Mesendoderm (in vitro differentiated cells): ENCODE measurements at regions not wholly inside any gene's neighbourhood (a gene's known extent, or its start where the extent isn't known, plus 50 kb on each side); places are given as distances from the start of the nearest gene placed in this dataset.

Source experiments
- DNase-seq: peaks from one replicate; pipeline ENCODE4 v3.0.0; 2013
- H2AK5ac ChIP-seq: 2 replicates; pipeline ENCODE4 v1.6.1; 2013; ENCODE audit warnings: low read length, inconsistent platforms
- H2BK120ac ChIP-seq: 2 replicates; pipeline ENCODE4 v1.6.1; 2013; ENCODE audit warnings: low read depth, mild to moderate bottlenecking, low read length, moderate library complexity, mixed read lengths
- H2BK15ac ChIP-seq: replicated peaks from 2 replicates; pipeline ENCODE4 v1.6.1; 2013; ENCODE audit warnings: low read depth, mild to moderate bottlenecking, moderate library complexity
- H2BK5ac ChIP-seq: 2 replicates; pipeline ENCODE4 v1.6.1; 2013; ENCODE audit warnings: low read length, inconsistent platforms
- H3K18ac ChIP-seq: 2 replicates; pipeline ENCODE4 v1.6.1; 2013; ENCODE audit warnings: mild to moderate bottlenecking, low read length, mixed read lengths
- H3K23ac ChIP-seq: one replicate; pipeline ENCODE4 v1.6.1; 2013; ENCODE audit warnings: low read length
- H3K27ac ChIP-seq: 2 replicates; pipeline ENCODE4 v1.5.1; 2013; ENCODE audit warnings: low read depth, mild to moderate bottlenecking, inconsistent platforms, low read length, moderate library complexity
- H3K27me3 ChIP-seq: 2 replicates; pipeline ENCODE4 v1.6.1; 2013; ENCODE audit warnings: low read length, control low read depth, mild to moderate bottlenecking, inconsistent platforms; ENCODE audit not compliant: insufficient read depth, poor library complexity
- H3K36me3 ChIP-seq: 2 replicates; pipeline ENCODE4 v1.6.1; 2013; ENCODE audit warnings: low read length, inconsistent platforms; ENCODE audit not compliant: control insufficient read depth, insufficient read depth
- H3K4ac ChIP-seq: one replicate; pipeline ENCODE4 v1.6.1; 2013; ENCODE audit warnings: low read depth, mild to moderate bottlenecking, low read length, moderate library complexity
- H3K4me1 ChIP-seq: 2 replicates; pipeline ENCODE4 v1.6.1; 2013; ENCODE audit warnings: low read depth, low read length, inconsistent platforms; ENCODE audit not compliant: control insufficient read depth
- H3K4me2 ChIP-seq: 2 replicates; pipeline ENCODE4 v1.6.1; 2013; ENCODE audit warnings: low read length
- H3K4me3 ChIP-seq: 2 replicates; pipeline ENCODE4 v1.5.1; 2013; ENCODE audit warnings: mild to moderate bottlenecking, low read length
- H3K56ac ChIP-seq: one replicate; pipeline ENCODE4 v1.6.1; 2013; ENCODE audit warnings: low read length
- H3K79me1 ChIP-seq: 2 replicates; pipeline ENCODE4 v1.6.1; 2013; ENCODE audit warnings: low read length, inconsistent platforms
- H3K79me2 ChIP-seq: 2 replicates; pipeline ENCODE4 v1.6.1; 2013; ENCODE audit warnings: mild to moderate bottlenecking, low read length; ENCODE audit not compliant: control insufficient read depth, insufficient read depth
- H3K9ac ChIP-seq: 2 replicates; pipeline ENCODE4 v1.6.1; 2013; ENCODE audit warnings: low read length, inconsistent platforms
- H4K5ac ChIP-seq: one replicate; pipeline ENCODE4 v1.6.1; 2013; ENCODE audit warnings: low read length
- H4K8ac ChIP-seq: one replicate; pipeline ENCODE4 v1.6.1; 2013; ENCODE audit warnings: low read depth, mild to moderate bottlenecking, control low read depth, low read length, moderate library complexity
- WGBS: extraction: QIAGEN DNeasy Blood & Tissue Kit; methylation state at CpG from one replicate; pipeline ENCODE4 v1.1.7; 2013; ENCODE audit warnings: low lambda C conversion rate, missing lambda C conversion rate; ENCODE audit not compliant: insufficient coverage; ENCODE audit errors: extremely low coverage; 5-methylcytosine and 5-hydroxymethylcytosine counted together

DNA sequence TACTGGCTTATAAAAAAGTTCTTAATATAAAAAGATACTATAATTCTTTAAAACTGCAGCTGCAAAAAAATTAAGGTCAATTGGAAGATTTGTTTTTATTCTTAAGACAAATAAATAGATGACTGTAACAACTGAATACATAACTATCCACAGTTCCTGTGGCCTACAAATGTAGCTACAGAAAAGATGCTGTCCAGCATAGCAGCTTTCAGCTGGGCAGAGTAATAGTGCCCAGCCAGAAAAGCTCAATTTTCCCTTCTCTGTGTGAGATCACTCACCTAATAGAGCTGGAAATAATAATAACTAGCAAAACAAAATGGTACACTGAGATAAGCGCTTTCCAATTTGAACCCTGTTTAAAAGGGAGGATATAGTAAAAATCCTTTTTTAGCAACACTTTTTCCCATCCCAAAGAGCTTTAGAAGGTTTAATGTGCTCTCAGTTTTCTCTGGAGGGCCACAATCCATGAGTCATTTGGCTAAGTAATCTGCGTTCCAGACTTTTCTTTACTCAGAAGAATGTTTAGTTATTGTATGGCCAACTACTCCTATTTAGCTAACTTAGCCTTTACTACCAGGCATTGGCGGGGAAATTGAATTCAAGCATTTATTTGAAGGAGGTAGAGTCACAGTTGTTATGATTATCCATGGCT is 158.1 kb upstream of the SLC39A10 start:
- no peaks in the 10 kb centered on the region for H3K36me3 ChIP-seq
- H3K4me3 ChIP-seq = no peak overlapping the region
- H4K5ac ChIP-seq = no peak overlapping the region
- no CpG with 5 or more reads among the region's 3 CpGs for WGBS
- no peak overlapping the region for H3K56ac ChIP-seq
- no peak overlapping the region for H3K9ac ChIP-seq
- H2BK15ac ChIP-seq = no peak overlapping the region
- no peak overlapping the region for H3K18ac ChIP-seq
- H2AK5ac ChIP-seq = no peak overlapping the region
- H2BK5ac ChIP-seq = no peak overlapping the region
- no peaks in the 10 kb centered on the region for H3K79me2 ChIP-seq
- no peaks in the 10 kb centered on the region for H3K27me3 ChIP-seq
- no peak overlapping the region for H2BK120ac ChIP-seq
- no peak overlapping the region for H3K4ac ChIP-seq
- no peak overlapping the region for H3K4me2 ChIP-seq
- no peak overlapping the region for H3K23ac ChIP-seq
- H3K79me1 ChIP-seq = no peaks in the 10 kb centered on the region
- no peaks in the 10 kb centered on the region for H3K4me1 ChIP-seq
- H3K27ac ChIP-seq = no peak overlapping the region
- H4K8ac ChIP-seq = no peak overlapping the region
- DNase-seq = no peak

DNA sequence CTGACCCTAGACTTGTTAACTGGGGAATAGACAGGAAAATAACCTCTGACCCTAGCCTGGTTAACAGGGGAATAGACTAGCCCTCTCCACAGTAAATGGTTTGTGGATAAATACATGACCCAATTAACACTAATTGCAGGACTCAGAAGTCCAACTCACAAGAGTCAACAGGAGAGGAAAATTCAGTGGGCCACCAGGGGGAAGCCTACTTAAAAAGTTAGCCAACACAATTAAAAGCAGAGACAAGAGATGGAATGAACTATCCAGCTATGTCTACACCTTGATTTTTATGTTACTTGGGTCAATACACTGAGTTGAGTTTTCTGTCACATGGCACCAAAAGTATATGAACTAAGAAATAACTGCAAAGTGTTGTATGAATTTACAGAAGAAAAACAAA is 158.8 kb upstream of the SLC39A10 start:
- Histone ChIP-seq H3K4me3 (no peak overlapping the region), H2AK5ac (no peak overlapping the region), H3K79me2 (no peaks in the 10 kb centered on the region), H3K27ac (no peak overlapping the region), H3K56ac (no peak overlapping the region), H4K5ac (no peak overlapping the region), H2BK120ac (no peak overlapping the region), H3K4me1 (no peaks in the 10 kb centered on the region), H3K9ac (no peak overlapping the region), H2BK15ac (no peak overlapping the region), H3K4me2 (no peak overlapping the region), H3K18ac (no peak overlapping the region), H3K79me1 (no peaks in the 10 kb centered on the region), H3K36me3 (no peaks in the 10 kb centered on the region), H3K27me3 (no peaks in the 10 kb centered on the region), H4K8ac (no peak overlapping the region), H3K23ac (no peak overlapping the region), H3K4ac (no peak overlapping the region), H2BK5ac (no peak overlapping the region)
- DNase-seq = peak; percentile 71

DNA sequence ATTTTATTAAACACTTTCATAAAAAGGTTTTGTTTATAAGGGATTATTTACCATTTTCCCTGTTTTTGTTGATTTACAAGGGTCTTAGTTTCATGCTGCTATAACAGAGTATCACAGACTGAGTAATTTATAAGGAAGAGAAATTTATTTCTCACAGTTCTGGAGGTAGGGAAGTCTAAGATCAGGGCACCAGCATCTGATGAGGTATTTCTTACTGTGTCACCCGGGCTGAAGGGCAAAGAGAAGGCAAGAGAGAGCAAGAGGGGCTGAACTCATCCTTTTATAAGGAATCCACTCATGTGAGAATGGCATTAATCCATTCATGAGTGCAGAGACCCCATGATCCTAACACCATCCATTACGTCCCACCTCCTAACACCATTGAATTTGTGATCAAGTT is 160.0 kb upstream of the SLC39A10 start:
- no CpG with 5 or more reads among the region's 2 CpGs for WGBS
- Histone ChIP-seq H2AK5ac (no peak overlapping the region), H2BK15ac (no peak overlapping the region), H3K79me2 (no peaks in the 10 kb centered on the region), H3K36me3 (no peaks in the 10 kb centered on the region), H3K27ac (no peak overlapping the region), H3K4me2 (no peak overlapping the region), H3K27me3 (no peaks in the 10 kb centered on the region), H4K5ac (no peak overlapping the region), H4K8ac (no peak overlapping the region), H3K9ac (no peak overlapping the region), H2BK120ac (no peak overlapping the region), H3K4me1 (no peaks in the 10 kb centered on the region), H3K4ac (no peak overlapping the region), H3K79me1 (no peaks in the 10 kb centered on the region), H3K23ac (no peak overlapping the region), H3K4me3 (no peak overlapping the region), H3K56ac (no peak overlapping the region), H2BK5ac (no peak overlapping the region), H3K18ac (no peak overlapping the region)
- no peak for DNase-seq

DNA sequence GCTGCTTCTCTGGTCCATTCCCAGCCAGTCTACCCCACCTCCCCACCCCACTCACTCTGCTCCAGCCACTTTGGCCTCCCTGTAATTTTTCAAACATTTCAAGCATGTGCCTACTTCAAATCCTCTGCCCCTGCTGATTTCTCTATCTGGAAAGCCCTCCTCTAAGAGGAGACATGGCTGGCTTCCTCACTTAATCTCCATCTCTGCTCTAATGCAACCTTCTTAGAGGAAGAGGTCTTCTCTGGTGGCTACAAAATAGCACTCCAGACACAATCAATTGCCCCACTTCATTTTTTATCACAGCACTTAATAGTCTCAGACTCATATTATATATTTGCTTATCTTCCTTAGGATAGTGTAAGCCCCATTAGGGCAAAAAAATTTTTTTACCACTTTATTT is 161.1 kb upstream of the SLC39A10 start:
- no peaks in the 10 kb centered on the region for H3K27me3 ChIP-seq
- no peak overlapping the region for H3K4ac ChIP-seq
- H3K4me2 ChIP-seq = no peak overlapping the region
- H2BK120ac ChIP-seq = no peak overlapping the region
- H3K18ac ChIP-seq = no peak overlapping the region
- no peak overlapping the region for H4K5ac ChIP-seq
- H4K8ac ChIP-seq = no peak overlapping the region
- H2BK15ac ChIP-seq = no peak overlapping the region
- H3K27ac ChIP-seq = no peak overlapping the region
- H3K36me3 ChIP-seq = no peaks in the 10 kb centered on the region
- H3K4me1 ChIP-seq = no peaks in the 10 kb centered on the region
- no peak overlapping the region for H3K4me3 ChIP-seq
- H3K23ac ChIP-seq = no peak overlapping the region
- H2AK5ac ChIP-seq = no peak overlapping the region
- no peak overlapping the region for H3K9ac ChIP-seq
- H3K79me2 ChIP-seq = no peaks in the 10 kb centered on the region
- H2BK5ac ChIP-seq = no peak overlapping the region
- no peak for DNase-seq
- H3K56ac ChIP-seq = no peak overlapping the region
- H3K79me1 ChIP-seq = no peaks in the 10 kb centered on the region

DNA sequence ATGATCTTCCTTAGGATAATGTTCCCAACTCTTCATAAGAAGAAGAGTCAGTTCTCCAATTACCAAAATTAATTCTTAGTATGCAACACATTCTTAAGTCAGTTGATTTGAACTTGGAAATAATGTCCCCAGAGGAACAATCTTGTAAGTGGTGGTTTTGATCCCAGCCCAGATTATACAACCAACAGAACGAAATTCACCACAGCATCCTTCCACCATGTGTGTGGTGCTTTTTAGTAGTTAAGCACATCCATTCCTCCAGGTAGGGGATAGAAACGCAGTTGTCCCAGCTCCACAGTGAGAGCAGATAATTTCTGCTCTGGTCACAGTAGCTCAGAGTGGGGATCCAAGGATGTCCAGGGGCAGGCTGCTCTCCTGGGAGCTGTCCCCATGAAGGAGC is 161.7 kb upstream of the SLC39A10 start:
- no peak overlapping the region for H2BK15ac ChIP-seq
- no peaks in the 10 kb centered on the region for H3K79me2 ChIP-seq
- H3K79me1 ChIP-seq = no peaks in the 10 kb centered on the region
- no peak overlapping the region for H3K18ac ChIP-seq
- WGBS = no CpG with 5 or more reads among the region's 2 CpGs
- no peak overlapping the region for H3K4me3 ChIP-seq
- H3K36me3 ChIP-seq = no peaks in the 10 kb centered on the region
- no peak overlapping the region for H2AK5ac ChIP-seq
- no peak overlapping the region for H3K56ac ChIP-seq
- H3K23ac ChIP-seq = no peak overlapping the region
- H4K5ac ChIP-seq = no peak overlapping the region
- no peak overlapping the region for H2BK120ac ChIP-seq
- H2BK5ac ChIP-seq = no peak overlapping the region
- H3K9ac ChIP-seq = no peak overlapping the region
- no peak overlapping the region for H3K27ac ChIP-seq
- DNase-seq = no peak
- H3K27me3 ChIP-seq = no peaks in the 10 kb centered on the region
- H3K4me1 ChIP-seq = no peaks in the 10 kb centered on the region
- H4K8ac ChIP-seq = no peak overlapping the region
- H3K4me2 ChIP-seq = no peak overlapping the region
- H3K4ac ChIP-seq = no peak overlapping the region

DNA sequence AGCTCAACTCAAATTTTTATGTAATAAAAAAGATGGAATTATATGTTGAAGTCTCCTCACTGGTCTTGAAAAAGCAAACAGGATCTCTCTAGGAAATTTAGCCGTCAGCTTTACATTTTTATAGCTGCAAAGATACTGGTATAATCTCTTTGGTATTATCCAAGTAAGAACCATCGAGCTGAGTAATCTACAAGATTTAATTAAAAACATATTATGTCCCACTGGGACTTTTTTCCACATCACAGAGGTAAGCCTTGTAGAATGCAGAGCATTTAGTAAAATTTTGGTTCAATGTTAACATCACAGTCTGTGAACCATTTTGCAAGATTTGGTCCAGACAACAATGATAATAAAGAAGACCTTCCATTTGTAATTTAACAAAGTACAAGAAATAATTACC is 162.6 kb upstream of the SLC39A10 start:
- Histone ChIP-seq H3K9ac (no peak overlapping the region), H3K79me1 (no peaks in the 10 kb centered on the region), H4K5ac (no peak overlapping the region), H4K8ac (no peak overlapping the region), H3K56ac (no peak overlapping the region), H3K79me2 (no peaks in the 10 kb centered on the region), H3K23ac (no peak overlapping the region), H2AK5ac (no peak overlapping the region), H3K18ac (no peak overlapping the region), H2BK5ac (no peak overlapping the region), H3K27me3 (no peaks in the 10 kb centered on the region), H3K4me2 (no peak overlapping the region), H3K27ac (no peak overlapping the region), H2BK15ac (no peak overlapping the region), H3K36me3 (no peaks in the 10 kb centered on the region), H2BK120ac (no peak overlapping the region), H3K4me3 (no peak overlapping the region), H3K4me1 (no peaks in the 10 kb centered on the region), H3K4ac (no peak overlapping the region)
- no peak for DNase-seq
- WGBS = no CpG with 5 or more reads among the region's 2 CpGs
